ENCODE measurements at regions not wholly inside any gene's neighbourhood (a gene's known extent, or its start where the extent isn't known, plus 50 kb on each side); places are given as distances from the start of the nearest gene placed in this dataset.

DNA sequence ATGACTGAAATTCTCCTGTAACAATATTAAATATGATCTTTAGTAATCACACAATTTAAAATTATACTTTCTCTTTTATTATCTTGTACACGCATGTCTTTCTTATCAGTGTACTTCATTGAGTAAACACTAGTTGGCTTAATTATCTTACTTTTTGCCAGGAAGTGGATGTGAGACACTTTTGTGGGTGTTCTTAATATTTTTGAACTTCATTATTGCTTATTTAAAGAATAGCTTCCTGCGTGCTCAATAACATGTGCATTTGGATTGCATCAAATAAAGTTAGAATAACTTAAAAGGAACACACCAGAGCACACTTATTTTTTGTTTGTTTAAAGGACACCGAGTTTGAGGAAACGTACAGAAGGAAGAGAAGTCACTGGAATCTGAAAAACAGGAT is 128.5 kb upstream of the VEGFC start:
- TF ChIP-seq, protein P1, sequence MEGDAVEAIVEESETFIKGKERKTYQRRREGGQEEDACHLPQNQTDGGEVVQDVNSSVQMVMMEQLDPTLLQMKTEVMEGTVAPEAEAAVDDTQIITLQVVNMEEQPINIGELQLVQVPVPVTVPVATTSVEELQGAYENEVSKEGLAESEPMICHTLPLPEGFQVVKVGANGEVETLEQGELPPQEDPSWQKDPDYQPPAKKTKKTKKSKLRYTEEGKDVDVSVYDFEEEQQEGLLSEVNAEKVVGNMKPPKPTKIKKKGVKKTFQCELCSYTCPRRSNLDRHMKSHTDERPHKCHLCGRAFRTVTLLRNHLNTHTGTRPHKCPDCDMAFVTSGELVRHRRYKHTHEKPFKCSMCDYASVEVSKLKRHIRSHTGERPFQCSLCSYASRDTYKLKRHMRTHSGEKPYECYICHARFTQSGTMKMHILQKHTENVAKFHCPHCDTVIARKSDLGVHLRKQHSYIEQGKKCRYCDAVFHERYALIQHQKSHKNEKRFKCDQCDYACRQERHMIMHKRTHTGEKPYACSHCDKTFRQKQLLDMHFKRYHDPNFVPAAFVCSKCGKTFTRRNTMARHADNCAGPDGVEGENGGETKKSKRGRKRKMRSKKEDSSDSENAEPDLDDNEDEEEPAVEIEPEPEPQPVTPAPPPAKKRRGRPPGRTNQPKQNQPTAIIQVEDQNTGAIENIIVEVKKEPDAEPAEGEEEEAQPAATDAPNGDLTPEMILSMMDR (IDR thresholded peaks at IDR 0.05), result no peak
- TF ChIP-seq POLR2A (IDR thresholded peaks at IDR 0.05), result no peak
- DNase-seq, result no peak
- no peaks in the 10 kb centered on the region for H3K4me1 ChIP-seq (replicated peaks in 1 of 2)
- no peaks in the 10 kb centered on the region for H3K27me3 ChIP-seq
- 57 to 69% (median 64%) methylated on average over 4 of the region's 4 CpGs for WGBS, 4 donors
- no peak overlapping the region for H3K4me3 ChIP-seq
- H3K36me3 ChIP-seq (replicated peaks in 1 of 2), result no peaks in the 10 kb centered on the region
- intact Hi-C loops (cut with DNase I), result no loop called here
- H3K9me3 ChIP-seq (replicated peaks in 1 of 3), result peaks cover 0 to 17% (median 0%) of the 10 kb centered on the region in 3 donors
- H3K27ac ChIP-seq, result peak overlapping the region in 1 of 5 donors; percentile 30

DNA sequence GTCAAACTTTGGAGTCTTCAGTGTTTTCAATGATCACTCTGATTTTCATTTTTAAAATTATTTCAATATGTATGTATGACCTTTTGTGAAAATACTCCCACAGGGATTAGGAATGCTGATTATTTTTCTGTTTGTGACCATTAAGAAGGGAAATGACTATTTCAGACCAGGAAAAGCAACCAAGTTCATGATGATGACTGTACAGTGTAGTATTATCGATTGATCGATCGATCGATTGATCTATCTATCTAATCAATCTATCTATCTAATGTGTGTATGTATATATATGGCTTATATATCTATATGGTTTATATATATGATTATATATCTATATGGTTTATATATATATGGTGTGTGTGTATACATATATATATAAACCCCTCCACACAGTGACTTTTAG is 131.5 kb upstream of the VEGFC start:
- TF ChIP-seq POLR2A (IDR thresholded peaks at IDR 0.05), result no peak
- TF ChIP-seq, protein P1 (IDR thresholded peaks at IDR 0.05), result no peak
- WGBS, 4 donors, result 96 to 98% (median 97%) methylated on average over 4 of the region's 4 CpGs
- Histone ChIP-seq H3K27ac (no peak overlapping the region), H3K4me3 (no peak overlapping the region), H3K27me3 (no peaks in the 10 kb centered on the region), H3K36me3 (replicated peaks in 1 of 2) (no peaks in the 10 kb centered on the region), H3K9me3 (replicated peaks in 1 of 3) (peaks cover 0 to 2% (median 0%) of the 10 kb centered on the region in 3 donors), H3K4me1 (replicated peaks in 1 of 2) (no peaks in the 10 kb centered on the region)
- DNase-seq, result no peak
- intact Hi-C loops (cut with DNase I), result no loop called here

DNA sequence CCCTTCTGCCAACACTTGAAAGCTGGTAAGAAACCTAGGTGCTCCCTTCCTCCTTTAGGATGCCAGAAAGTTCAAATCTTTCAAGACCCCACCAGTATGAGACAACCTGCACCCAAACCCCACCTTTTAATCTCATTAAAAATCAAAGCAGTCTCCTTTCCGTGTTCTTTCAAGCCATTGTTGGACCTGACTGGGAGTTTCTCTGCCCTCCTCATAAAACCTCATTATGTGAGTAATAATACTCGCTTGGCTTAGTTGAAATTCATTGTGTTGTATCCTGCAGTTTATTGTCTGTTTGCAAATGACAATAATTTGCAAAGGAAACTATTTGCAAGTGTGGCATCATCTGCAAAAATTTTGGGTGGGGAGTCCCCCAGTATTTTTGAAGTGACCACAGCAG is 133.2 kb upstream of the VEGFC start:
- WGBS, 4 donors, result 62 to 76% (median 71%) methylated on average over 2 of the region's 2 CpGs
- Histone ChIP-seq H3K27me3 (no peaks in the 10 kb centered on the region), H3K36me3 (replicated peaks in 1 of 2) (no peaks in the 10 kb centered on the region), H3K4me1 (replicated peaks in 1 of 2) (no peaks in the 10 kb centered on the region), H3K27ac (no peak overlapping the region), H3K9me3 (replicated peaks in 1 of 3) (no peaks in the 10 kb centered on the region), H3K4me3 (no peak overlapping the region)
- intact Hi-C loops (cut with DNase I), result no loop called here
- DNase-seq, result no peak
- TF ChIP-seq, protein P1 (IDR thresholded peaks at IDR 0.05), result no peak
- no peak for TF ChIP-seq POLR2A (IDR thresholded peaks at IDR 0.05)

DNA sequence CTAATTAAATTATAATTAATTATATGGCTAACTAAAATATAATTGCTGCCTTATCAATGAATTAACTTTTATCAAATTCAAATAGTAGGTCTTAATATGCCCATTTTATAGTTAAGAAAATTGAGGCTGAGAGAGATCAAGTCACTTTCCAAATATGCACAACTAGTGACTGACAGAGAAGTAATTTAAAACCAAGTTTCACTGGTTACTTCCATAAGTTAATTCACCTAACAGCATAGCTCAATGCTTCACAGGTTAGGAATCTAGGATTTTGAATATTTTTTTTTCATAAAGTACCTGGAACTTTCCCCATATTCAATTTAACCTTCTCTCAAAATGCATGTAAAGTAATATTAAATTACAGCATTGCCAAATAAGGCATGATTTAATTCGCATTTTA is 134.4 kb upstream of the VEGFC start:
- no peak for DNase-seq
- H3K36me3 ChIP-seq (replicated peaks in 1 of 2), result no peaks in the 10 kb centered on the region
- no peaks in the 10 kb centered on the region for H3K9me3 ChIP-seq (replicated peaks in 1 of 3)
- H3K27ac ChIP-seq, result no peak overlapping the region
- no peaks in the 10 kb centered on the region for H3K27me3 ChIP-seq
- H3K4me3 ChIP-seq, result no peak overlapping the region
- intact Hi-C loops (cut with DNase I), result no loop called here
- TF ChIP-seq POLR2A (IDR thresholded peaks at IDR 0.05), result no peak
- TF ChIP-seq, protein P1 (IDR thresholded peaks at IDR 0.05), result no peak
- H3K4me1 ChIP-seq (replicated peaks in 1 of 2), result no peaks in the 10 kb centered on the region
- WGBS, 4 donors, result 83 to 95% (median 87%) methylated on average over 1 of the region's 1 CpG

Measured in adrenal gland (tissue), 9 donors.